ENCODE measurements at regions not wholly inside any gene's neighbourhood (a gene's known extent, or its start where the extent isn't known, plus 50 kb on each side); places are given as distances from the start of the nearest gene placed in this dataset.

- TF ChIP-seq CTCF (IDR thresholded peaks at IDR 0.05): no peak
- intact Hi-C loops (cut with DNase I): no loop called here
- ATAC-seq: no peak
- no peaks in the 10 kb centered on the region for H3K9me3 ChIP-seq
- DNase-seq: no peak
- no peak overlapping the region for H3K27ac ChIP-seq
- H3K27me3 ChIP-seq (ENCODE audit: insufficient read depth in 3 of 3, low read length in 2 of 3): no peaks in the 10 kb centered on the region
- H3K4me1 ChIP-seq: no peaks in the 10 kb centered on the region
- no peak overlapping the region for H3K4me3 ChIP-seq
- no peaks in the 10 kb centered on the region for H3K36me3 ChIP-seq (ENCODE audit: insufficient read depth in 1 of 2, low read depth in 1 of 2)
Observed at GRCh38 chr3:176724394-176724759, 472.9 kb downstream of the TBL1XR1 start.

- intact Hi-C loops (cut with DNase I): no loop called here
- Histone ChIP-seq H3K4me3 (no peak overlapping the region), H3K27ac (no peak overlapping the region), H3K9me3 (no peaks in the 10 kb centered on the region), H3K36me3 (ENCODE audit: insufficient read depth in 1 of 2, low read depth in 1 of 2) (no peaks in the 10 kb centered on the region), H3K27me3 (ENCODE audit: insufficient read depth in 3 of 3, low read length in 2 of 3) (no peaks in the 10 kb centered on the region), H3K4me1 (no peaks in the 10 kb centered on the region)
- ATAC-seq: no peak
- no peak for DNase-seq
- TF ChIP-seq CTCF (IDR thresholded peaks at IDR 0.05): no peak
Observed at GRCh38 chr3:176723758-176724393, 473.4 kb downstream of the TBL1XR1 start.

GRCh38 chr3:176714034-176714433 is 483.2 kb downstream of the TBL1XR1 start:
- intact Hi-C loops (cut with DNase I): no loop called here
- TF ChIP-seq CTCF (IDR thresholded peaks at IDR 0.05): no peak
- Histone ChIP-seq H3K27me3 (ENCODE audit: insufficient read depth in 3 of 3, low read length in 2 of 3) (no peaks in the 10 kb centered on the region), H3K4me1 (no peaks in the 10 kb centered on the region), H3K36me3 (ENCODE audit: insufficient read depth in 1 of 2, low read depth in 1 of 2) (no peaks in the 10 kb centered on the region), H3K27ac (no peak overlapping the region), H3K9me3 (no peaks in the 10 kb centered on the region), H3K4me3 (no peak overlapping the region)
- no peak for DNase-seq
- ATAC-seq: no peak
- WGBS, 3 donors: 69 to 84% (median 82%) methylated on average over 3 of the region's 3 CpGs

- Histone ChIP-seq H3K27ac (no peak overlapping the region), H3K36me3 (ENCODE audit: insufficient read depth in 1 of 2, low read depth in 1 of 2) (no peaks in the 10 kb centered on the region), H3K4me3 (no peak overlapping the region), H3K9me3 (no peaks in the 10 kb centered on the region), H3K4me1 (no peaks in the 10 kb centered on the region), H3K27me3 (ENCODE audit: insufficient read depth in 3 of 3, low read length in 2 of 3) (no peaks in the 10 kb centered on the region)
- no peak for TF ChIP-seq CTCF (IDR thresholded peaks at IDR 0.05)
- DNase-seq (no peak), ATAC-seq (no peak)
- 50 to 62% (median 57%) methylated on average over 2 of the region's 2 CpGs for WGBS, 3 donors
- intact Hi-C loops (cut with DNase I): no loop called here
Observed at GRCh38 chr3:176712191-176712590, 485.1 kb downstream of the TBL1XR1 start.

GRCh38 chr3:176699288-176699687 is 498.0 kb downstream of the TBL1XR1 start:
- Histone ChIP-seq H3K27ac (no peak overlapping the region), H3K9me3 (no peaks in the 10 kb centered on the region), H3K36me3 (ENCODE audit: insufficient read depth in 1 of 2, low read depth in 1 of 2) (no peaks in the 10 kb centered on the region), H3K4me3 (no peak overlapping the region), H3K4me1 (no peaks in the 10 kb centered on the region), H3K27me3 (ENCODE audit: insufficient read depth in 3 of 3, low read length in 2 of 3) (no peaks in the 10 kb centered on the region)
- intact Hi-C loops (cut with DNase I): no loop called here
- ATAC-seq: no peak
- TF ChIP-seq CTCF (IDR thresholded peaks at IDR 0.05): no peak
- no peak for DNase-seq
- 38 to 54% (median 46%) methylated on average over 4 of the region's 4 CpGs for WGBS, 3 donors

Data from psoas muscle (tissue), 7 donors.